Fibroblast of skin of right biceps (primary cell): ENCODE measurements at regions not wholly inside any gene's neighbourhood (a gene's known extent, or its start where the extent isn't known, plus 50 kb on each side); places are given as distances from the start of the nearest gene placed in this dataset.
A peak's percentile ranks its signal among the peaks of the same experiment; 100 is the strongest.

Experiments used
- DNase-seq: peaks from one replicate; pipeline ENCODE4 v3.0.0-alpha.2; 2013

DNA sequence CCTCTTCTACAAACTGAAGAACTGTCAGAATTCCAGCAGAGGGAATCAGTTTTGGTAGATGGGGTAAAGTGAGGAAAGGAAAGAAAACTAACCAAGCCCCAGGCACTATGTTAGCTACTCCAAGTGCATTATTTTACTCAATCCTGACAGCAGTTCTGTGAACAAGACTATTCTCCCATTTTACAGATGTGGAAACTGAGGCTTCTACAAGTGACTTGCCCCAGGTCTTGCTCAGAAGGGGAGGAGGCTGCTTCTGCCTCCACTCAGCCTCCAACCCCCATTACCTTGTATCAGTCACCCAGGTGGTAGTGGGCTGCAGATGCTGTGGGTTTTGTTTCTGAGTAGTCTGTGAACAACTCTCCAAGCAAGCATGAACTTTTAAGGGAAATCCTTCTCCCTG lies 315.2 kb upstream of the MAF start:
- DNase-seq: no peak

DNA sequence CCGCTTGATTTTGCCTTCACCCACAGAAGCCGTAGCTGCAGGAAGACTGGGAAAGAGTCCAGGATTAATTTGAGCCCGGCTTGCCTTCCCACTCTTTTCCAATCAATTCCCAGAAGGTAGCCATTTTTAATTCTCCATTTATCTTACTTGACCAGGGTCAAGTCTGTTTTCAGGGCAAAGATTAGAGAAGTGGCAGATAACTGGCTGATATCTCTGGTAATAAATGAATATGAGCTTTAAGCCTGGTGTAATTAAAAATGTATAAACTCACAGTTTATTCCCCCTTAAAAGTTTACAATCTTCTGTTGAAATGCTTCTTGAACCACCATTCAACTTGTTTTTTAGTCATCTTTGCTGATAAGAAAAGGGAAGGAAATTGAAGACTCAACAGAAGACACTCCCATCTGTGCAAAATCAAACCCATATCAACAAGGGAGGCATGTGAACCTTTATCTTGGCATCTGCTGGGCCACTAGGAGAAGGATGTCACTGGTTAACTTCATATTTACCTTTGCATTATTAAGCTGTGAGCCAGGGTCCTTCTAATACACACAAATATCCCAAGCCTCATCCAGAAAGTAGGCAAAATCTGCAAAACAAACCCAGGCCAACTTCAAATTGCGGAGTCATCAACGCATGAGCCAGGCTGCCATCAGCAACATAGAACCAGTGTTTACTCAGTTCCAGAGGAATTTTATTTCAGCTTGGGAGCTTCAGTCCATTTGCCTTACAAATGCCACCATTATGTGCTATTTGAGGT lies 314.6 kb upstream of the MAF start:
- DNase-seq: no peak

DNA sequence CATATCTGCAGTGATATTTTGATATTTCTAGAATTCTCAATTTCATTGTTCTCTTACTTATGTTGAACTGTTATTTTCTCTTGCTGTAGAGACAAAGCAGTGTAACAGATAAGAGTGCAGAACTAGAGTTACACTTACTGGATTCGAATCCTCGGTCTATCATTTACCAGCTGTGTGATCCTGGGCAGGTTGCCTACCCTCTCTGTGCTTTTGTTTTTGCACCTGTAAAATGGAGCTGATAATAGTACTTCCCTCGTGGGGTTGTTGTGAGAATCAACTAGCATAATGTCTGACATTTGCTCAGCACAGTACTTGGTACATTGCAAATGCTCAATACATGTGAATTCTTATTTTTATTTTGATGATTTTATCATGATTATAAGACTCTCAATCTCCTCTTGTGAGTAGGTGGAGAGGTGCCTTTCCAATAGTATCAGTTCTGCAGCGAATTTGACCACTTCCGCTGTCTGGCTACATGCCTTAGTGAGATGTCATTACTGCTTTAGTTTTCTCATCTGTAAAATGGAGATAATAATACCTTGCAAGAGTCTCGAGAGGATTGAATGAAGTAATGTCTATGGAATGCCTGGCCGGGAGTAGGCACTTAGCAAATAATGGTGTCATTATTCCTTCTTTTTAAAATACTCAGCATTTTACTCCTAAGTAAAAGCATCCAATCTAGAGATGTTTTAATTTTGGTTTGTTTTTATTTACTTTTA lies 312.2 kb upstream of the MAF start:
- peak; percentile 8 for DNase-seq

DNA sequence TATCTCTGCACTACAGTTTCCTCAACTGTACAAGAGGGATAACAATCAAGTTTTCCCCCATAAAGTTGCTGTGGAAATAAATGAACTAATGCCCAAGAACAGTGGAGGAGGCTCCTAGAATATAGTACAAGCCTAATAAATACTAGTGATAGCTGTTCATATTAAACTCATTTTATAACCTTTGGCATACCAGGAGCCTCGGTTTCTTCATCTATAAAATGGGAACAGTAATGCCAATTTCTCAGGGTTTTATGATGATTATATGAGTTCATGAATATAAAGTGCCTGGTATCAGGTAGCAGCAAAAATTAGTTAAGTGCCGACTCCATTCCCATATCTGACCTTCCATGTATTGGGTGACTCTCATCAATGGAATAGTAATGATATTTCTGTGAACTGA lies 311.1 kb upstream of the MAF start:
- no peak for DNase-seq

DNA sequence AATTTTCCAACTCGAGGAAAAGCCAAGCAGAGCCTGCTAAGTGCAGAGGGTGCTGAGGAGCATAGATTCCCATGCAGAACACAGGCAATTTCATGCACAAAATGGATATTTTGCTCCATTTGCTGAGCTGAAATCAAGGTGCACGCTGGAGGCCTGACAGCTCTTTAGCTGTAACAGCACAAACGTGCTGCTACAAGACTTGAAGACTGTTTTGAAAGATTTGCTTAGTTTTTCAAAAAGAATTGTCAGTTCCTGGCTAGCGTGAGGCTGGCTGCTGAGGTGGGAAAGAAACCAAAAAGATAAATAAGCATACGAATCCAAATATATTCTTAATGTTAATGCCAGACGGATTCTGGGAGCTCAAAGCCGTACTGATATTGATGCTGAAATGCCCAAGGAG lies 309.0 kb upstream of the MAF start:
- DNase-seq: no peak

DNA sequence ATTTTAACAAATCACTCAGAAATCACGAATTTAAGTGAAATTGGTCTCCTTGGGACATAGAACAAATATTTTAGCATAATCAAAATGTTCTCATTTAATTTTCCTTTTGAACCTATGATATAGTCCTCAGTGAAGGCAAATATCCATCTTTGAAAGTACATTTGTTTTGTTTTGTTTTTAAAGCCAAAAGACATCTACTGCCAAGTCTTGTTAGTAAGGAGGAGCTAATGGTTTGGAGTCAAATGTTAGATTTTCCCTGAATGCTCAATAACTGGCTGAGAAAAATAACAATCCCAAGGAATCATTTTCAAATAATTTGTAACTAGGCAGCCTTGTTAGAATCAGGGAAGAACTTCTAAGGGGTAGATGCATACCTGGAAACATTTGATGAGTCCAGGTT lies 302.9 kb upstream of the MAF start:
- DNase-seq: no peak

DNA sequence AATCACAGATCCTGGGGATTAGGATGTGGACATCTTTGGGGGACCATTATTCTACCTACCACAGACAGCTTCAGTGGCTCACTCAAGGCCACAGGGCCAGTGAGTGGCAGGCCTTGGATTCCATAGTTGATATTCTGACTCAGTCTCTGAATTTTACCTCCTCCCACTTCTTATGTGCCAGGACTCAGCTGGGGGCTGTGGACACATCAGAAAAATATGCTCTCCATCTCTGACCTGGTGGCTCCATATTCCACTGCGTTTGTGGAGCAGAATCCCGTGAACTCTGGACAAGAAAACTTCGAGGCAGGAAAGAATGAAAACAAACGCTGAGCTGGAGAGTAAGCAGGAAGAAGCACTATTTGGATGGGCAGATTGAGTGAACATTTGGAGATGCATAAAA lies 301.8 kb upstream of the MAF start:
- peak; percentile 9 for DNase-seq

DNA sequence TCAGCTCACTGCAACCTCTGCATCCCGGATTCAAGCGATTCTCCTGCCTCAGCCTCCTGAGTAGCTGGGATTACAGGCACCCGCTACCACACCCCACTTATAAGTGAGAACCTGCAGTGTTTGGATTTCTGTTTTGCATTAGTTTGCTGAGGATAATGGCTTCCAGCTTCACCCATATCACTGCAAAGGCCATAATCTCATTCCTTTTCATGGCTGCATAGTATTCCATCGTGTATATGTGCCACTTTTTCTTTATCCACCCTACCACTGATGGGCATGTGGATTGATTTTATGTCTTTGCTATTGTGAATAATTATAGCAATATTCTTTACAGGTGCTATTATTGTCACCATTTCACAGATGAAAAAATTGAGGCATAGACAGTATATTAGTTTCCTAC lies 301.0 kb upstream of the MAF start:
- DNase-seq: no peak

DNA sequence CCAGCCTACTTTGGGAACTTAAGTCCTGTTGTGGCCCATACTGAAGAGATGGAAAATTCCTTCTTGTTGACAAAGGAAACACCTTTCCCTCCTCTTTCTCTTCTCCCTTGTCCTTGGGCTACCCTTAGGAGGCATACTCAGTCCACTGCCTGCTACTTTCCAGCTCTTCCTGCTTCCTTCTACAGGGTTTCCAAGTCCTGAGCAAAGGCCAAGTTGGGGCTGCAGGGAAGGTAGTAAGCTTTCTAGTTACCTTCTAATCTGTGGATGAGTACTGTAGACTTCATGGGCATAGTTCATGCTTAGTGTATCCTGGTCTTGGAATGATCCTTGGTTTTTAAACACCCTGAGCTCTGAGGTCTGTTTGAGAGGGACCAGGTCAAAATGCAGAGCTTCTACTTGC lies 299.2 kb upstream of the MAF start:
- no peak for DNase-seq

DNA sequence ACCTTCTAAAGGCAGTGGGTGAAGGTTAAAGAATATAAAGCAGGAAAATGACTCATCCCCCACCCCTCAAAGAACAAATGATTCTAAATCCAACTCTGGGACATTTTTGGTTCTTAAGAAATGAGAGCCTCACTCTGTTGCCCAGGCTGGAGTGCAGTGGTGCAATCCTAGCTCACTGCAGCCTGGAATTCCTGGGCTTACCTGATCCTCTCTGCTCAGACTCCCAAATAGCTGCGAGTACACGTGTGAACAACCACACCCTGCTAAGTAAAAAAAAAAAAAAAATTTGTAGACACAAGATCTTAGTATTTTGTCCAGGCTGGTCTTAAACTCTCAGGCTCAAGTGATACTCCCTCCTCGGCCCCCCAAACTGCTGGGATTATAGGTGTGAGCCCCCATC lies 298.8 kb upstream of the MAF start:
- DNase-seq: no peak

DNA sequence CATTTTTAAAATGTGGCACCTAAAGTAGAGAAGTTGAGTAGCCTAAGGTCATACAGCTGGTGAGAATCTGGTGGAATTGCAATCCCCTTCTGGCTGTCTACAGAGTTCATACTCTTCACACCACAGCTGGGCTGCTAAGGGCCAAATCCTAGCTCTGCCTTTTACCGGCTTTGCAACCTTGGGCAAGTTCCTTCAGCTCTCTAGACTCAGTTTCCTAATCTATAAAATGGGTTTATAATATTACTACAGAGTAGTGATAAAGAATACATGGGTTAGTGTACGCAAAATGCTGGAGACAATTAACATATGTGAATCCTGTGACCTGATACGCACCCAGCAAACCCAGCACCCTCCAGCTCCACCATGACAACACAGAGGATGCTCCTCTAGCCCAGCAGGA lies 298.2 kb upstream of the MAF start:
- no peak for DNase-seq

DNA sequence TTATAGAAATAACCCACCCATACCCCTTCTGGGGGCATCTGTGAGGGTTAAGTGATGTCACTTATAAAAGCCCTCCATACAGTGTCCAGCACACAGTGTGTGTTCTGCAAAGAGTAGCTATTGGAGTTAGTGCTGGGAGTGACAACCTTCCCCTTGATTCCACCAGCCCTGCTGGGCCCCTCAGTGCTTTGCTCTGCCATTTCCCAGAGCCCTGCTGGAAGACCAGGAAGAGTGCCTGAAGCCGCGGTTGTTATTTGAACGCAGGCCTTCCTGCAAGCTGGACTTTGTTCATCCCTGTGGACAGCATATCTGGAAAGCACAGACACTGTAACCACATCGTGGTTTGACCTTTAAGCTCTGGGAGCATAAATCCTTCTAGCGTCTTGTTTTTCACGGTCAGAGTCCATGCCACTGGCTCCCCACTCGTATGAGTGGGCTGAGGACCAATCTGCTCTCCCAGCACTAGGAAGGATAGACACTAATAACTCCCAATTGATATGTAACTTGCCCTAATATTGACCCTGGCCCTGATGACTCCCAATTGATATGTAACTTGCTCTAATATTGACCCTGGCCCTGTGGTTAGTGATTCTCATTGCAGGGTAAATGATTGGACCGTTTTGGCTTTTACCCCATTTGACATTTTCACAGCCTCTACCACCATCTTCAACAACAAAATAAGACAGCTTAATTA lies 297.1 kb upstream of the MAF start:
- peak; percentile 6 for DNase-seq

DNA sequence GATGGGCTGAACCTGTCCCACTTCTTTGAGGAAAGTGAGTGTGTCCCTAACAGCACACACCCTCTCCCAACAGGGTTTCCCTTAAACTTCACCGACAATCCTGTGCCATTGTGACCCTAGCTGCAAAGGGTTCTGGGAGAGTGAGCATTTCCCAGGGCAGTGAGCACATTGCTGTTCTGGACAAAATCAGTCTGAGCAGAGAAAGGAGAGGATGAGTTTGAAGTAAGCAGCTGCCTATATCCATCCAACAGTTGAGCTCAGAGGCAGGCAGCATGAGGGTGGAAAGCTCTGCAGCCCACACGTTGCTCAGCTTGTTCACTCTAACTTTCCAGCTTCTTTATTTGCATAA lies 296.5 kb upstream of the MAF start:
- no peak for DNase-seq

DNA sequence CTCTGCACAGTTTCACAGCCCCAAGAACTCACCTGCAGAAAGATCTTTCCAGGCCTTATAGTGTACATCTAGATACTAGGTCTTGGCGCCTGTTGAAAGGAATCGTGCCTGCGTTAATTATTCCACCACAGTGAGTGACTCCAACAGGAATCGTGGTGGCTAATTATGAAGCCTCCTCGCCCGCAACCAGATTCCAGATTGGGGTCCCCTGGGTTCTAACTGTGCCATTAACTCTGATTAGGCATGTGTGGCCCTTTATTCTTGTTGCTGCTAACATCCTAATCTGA lies 295.3 kb upstream of the MAF start:
- no peak for DNase-seq

DNA sequence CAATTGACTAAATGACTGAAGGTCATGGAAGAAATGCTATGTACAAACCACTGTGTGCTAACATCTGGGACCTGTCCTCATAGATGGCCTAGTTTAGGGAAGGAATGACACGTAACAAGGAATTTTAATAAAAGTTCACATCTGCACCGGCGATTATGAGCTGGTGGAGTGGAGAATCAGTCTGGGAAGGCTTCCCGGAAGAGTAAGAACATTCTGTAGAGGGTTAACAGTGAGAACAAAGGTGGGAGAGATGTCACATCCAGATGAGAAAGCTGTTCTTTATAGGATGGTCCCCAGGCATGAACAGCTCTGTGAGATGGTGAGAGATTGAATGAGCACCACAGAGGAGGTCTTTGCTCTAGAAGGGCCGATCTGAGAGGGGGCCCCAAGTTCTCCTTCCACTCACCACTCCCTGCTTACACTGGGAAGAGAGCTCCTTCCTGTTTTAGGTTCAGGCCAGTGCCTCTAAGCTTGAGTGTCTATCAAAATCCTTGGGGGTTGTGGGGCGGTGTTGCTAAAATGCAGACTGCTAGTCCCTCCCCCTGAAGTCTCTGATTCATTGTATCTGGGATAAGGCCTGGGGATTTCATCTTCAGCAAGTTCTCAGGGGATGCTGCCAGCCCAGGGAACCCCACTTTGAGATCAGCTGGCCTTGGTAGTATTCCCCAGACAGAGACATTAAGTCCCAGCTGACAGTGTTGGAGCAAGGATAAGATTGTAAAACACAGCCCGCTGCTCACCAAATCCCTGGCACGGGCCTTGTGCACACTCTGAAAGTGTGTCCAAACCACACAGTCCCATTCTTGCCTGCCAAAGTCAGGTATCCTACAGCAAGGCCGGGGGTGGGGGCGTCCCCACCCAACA lies 294.7 kb upstream of the MAF start:
- DNase-seq: no peak

DNA sequence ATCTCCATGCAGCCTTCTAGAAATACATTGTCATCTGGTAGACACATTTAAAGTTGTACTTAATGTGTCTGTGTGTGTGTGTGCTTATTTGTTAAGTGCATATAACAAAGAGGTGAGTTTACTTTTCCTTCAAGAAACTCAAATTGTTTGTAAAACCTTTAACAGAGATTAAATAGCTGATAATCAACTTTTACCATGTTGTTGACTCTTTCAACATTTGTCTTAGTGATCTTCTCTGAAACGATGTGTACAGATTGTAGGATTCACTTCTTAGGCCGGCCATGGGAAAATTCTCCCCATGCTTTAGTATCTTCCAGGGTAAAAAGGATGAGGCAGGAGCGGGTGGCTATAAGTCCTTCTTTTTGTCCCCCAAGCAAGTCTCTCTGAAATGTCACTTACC lies 292.9 kb upstream of the MAF start:
- DNase-seq: no peak

DNA sequence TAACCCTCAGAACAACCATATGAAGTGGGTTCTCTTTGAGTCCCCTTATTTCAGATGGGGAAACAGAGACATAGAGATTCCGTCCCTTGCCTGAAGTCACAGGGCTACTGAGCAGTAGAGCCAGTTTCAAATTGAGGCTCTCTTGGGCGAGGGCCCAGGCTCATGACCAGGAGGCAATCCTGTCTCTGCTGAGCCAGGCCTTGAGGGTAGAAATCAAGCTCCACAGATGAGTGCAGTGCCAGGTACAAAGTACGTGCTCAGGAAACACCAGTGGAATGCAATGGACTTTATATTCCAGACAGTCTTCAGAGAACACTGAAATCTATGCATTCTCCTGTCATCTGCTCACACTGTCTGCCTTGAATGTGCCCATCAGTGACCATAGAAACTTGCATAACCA lies 291.7 kb upstream of the MAF start:
- DNase-seq: no peak

DNA sequence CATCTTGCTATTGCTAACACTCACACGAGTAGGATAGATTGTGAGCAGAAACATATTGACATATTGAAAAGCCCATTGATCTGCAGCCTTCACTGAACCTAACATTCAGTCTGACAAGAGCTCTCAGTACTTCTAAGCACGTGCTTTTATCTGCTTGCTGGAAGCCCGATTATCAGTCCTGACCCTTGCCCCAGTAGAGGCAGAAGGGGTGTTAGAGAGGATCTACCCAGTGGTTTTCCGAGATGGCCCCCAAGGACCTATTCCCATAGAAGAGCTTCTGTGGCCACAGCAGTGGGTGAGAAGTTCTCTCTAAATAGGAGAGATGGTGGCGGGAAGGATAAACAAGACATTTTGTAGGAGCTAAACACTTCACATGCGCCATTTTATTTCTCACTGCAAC lies 290.9 kb upstream of the MAF start:
- no peak for DNase-seq

DNA sequence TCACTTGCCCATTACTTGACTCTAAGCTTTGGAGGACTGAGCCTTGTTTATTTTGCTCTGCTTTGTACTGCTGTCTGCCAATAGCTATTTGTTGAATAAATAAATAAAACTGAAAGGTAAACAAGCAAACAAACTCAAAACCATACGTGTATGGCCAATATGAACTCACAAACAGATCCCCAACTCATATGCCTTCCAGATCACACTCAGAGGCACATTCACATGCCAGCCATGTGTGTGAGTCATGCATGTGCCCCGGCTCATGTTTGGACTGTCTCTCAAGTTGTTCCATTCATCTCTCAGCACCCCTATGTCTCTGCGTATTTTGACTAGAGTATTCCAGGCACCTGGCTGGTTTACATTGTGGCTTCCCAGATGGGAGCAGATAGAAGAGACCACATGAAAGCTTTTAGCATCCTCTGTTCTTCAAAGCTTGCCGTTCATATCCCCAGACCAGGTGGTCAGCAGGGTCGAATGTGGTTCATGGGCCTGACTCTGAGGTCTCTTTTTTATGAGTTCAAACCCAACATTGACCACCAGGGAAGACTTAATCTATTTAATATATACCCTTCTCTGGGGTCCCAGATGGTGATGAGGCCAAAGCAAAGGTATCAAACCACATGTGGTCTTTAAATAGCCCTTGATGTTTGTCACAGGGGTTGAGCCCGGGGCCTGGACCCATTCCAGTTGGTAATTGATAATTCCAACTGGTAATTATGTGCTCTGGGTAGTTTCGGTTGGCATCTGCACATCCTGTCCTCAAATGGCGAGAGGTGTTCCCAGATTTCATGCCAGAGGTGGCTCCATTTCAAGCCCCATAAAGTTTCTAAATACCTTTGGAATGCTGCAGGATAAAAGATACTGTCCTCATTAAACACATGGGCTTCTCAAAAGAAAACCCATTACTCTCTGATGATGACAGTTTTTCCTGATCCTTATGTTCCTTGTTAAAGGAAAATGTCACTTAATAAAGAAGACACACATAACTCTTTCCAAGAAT lies 287.3 kb upstream of the MAF start:
- no peak for DNase-seq

DNA sequence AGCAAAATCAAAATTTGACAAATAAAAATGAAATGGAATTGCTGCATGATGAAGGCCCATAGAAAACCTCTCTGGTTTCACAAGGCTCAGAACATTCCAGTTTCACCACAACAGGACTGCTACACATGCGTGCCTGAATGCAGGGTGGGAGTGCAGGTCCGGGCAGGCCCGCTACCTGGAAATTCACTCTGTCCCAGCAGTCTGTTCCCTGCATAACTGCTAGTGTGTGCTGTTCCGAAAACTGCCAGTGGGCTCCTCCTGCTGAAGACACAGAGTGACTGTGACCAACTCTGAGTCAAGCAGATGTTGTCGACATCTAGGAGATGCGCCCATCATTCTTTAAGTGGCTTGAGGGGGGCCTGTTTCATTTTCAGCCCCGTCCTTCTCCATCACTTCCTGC lies 284.8 kb upstream of the MAF start:
- no peak for DNase-seq

DNA sequence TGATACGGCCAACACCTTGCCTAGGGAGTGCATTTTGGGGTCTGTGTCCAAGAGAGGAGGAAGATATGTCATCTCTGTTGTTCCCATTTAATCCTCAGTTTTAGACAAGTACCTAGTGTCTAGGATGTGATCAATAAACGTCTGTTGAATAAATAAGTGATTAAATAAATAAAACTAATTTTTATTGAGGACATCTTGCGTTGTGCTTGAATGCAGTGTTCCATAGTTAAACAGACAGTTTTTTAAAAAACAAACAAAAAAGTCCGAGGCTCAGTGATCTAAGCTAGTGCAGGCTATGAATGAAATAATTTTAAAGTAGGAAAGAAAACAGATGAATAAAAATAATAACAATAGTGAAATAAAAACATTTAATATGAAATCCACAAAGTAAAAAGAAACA lies 283.0 kb upstream of the MAF start:
- DNase-seq: no peak

DNA sequence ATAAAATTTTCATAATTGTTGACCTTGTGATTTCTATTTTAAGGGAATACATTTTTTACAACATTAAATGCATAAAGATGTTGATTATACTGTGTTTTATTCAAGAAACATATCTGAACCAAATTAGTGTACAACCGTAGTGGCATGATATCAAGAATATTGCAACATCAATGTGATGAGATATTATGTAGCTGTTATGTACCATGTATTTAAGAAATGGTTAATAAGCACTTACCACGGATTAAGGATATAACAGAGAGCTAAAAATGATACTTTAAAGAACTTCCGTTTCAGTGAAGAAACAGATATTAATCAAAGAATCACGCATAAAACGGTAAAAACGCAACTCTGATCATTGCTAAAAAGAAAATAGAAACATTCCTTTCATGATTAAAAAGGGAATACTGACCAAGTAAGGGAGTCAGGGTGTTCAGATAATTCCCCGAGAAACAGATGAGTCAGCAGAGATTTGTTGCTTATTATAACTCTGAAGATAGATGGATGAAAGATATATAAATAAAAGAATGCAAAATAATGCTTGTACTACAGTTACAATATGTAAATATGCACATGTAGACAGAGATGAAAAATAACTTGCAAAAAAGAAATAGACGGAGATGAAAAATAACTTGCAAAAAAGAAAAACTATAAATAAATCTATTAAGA lies 281.9 kb upstream of the MAF start:
- no peak for DNase-seq
